IPS-15b (cell line): ENCODE measurements at regions not wholly inside any gene's neighbourhood (a gene's known extent, or its start where the extent isn't known, plus 50 kb on each side); places are given as distances from the start of the nearest gene placed in this dataset.

Experiments used
- H3K27me3 ChIP-seq: one replicate; pipeline ENCODE4 v1.6.1; 2013; ENCODE audit warnings: low read length; ENCODE audit not compliant: control insufficient read depth, insufficient read depth
- H3K36me3 ChIP-seq: one replicate; pipeline ENCODE4 v1.6.1; 2013; ENCODE audit warnings: low read length; ENCODE audit not compliant: control insufficient read depth, insufficient read depth
- H3K4me1 ChIP-seq: one replicate; pipeline ENCODE4 v1.6.1; 2013; ENCODE audit warnings: mild to moderate bottlenecking, low read length; ENCODE audit not compliant: control insufficient read depth, insufficient read depth
- H3K4me3 ChIP-seq: one replicate; pipeline ENCODE4 v1.5.1; 2013; ENCODE audit warnings: low read depth, low read length
- H3K9ac ChIP-seq: one replicate; pipeline ENCODE4 v1.6.1; 2013; ENCODE audit warnings: low read depth, mild to moderate bottlenecking, low read length
- H3K9me3 ChIP-seq: one replicate; pipeline ENCODE4 v1.6.1; 2013; ENCODE audit warnings: mild to moderate bottlenecking, low read length; ENCODE audit not compliant: control insufficient read depth, insufficient read depth

DNA sequence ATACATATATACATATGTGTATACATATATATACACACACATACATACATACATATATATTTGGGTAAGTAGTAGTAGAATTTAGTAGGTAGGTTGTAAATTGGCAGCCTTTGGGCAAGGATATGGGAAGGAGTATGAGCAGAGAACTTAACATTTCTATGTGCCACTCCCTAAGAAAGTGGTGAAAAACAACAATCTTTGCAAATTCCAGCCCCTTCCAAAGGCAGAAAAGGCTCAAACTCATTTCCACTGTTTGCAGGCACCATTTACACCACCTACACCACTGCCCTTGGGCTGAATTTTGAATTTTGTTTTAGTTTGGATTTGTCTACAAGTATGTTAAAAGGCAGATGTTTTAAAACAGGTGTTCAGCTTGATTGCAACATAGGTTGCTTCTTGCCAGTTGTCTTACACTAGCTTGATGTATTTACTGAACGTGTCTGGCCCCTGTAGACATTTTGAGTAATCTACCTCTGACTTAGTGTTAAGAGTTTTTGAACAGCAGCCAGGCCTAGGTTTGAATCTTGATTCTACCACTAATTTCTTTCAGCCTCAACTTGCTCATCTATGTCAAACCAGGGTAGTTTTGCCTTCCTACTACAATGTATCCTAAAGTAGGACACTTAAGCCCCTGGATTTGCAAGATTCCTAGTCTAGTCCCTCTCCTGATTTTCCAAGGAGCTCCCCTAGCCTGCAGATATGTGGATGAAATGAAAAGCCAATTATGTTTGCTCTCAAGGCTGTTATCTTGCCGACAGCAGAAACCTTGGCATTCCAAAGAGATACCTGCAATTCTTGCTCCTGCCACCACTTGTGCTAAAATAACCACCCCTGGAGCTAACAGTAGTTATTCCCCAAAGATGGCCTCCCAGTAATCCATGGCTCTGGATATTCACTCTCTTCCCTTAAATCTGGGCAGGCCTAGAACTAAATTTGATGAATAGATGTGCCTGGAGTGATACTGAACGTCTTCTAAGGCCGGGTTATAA lies 156.2 kb upstream of the SLC44A1 start:
- Histone ChIP-seq H3K9ac (no peak overlapping the region), H3K4me3 (no peak overlapping the region), H3K4me1 (no peaks in the 10 kb centered on the region), H3K9me3 (no peaks in the 10 kb centered on the region), H3K27me3 (no peaks in the 10 kb centered on the region), H3K36me3 (no peaks in the 10 kb centered on the region)

DNA sequence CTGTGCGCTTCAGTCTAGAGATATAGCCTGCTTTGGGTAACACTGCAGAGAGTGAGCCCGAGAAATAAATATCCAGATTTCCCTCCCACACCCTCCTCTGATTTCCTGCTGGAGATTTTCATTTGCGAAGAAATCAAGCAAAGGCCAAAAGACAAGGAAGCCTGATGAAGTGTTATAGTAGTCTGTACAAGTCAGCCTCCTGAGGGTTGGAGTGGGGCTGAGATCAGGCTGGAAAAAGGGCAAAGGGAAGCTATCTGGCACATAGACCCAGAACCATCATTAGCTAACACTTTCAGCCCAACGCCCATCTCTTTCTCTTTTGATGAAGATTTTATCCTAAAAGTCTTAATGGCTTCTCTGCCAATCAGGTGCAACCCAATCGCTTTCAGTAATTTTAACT lies 154.6 kb upstream of the SLC44A1 start:
- Histone ChIP-seq H3K9ac (no peak overlapping the region), H3K36me3 (no peaks in the 10 kb centered on the region), H3K27me3 (no peaks in the 10 kb centered on the region), H3K4me3 (no peak overlapping the region), H3K4me1 (peaks cover 3% of the 10 kb centered on the region), H3K9me3 (no peaks in the 10 kb centered on the region)

DNA sequence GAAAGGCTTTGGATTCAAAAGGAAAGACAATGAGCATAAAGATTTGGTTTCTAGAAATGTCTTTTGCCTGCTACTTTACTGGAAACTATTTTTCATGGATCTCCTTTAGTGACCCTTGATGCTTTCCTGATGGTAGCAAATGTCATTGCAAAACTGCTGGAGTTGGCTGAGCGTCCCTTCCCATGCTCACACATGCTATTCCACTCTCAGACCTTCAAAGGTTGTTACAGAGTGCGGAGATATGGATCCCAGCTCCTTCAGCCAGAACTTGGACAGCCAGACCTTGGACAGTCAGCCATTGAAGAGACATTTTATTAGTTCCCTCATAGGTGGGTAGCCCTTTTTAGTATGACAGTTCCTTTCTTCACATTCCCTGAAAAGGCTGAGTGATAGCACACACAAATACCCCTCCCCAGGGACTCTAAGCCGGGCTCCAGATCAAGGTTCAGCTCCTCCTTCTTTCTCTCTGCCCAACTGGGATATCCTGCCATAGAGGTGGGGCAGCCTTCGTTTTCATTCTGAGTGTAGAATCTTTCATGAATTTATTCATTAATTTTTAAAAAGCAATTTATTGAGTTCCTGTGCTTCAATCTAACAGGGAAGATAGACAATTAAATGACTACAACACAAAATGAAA lies 153.3 kb upstream of the SLC44A1 start:
- Histone ChIP-seq H3K4me3 (no peak overlapping the region), H3K36me3 (no peaks in the 10 kb centered on the region), H3K27me3 (no peaks in the 10 kb centered on the region), H3K4me1 (peaks cover 7% of the 10 kb centered on the region), H3K9me3 (no peaks in the 10 kb centered on the region), H3K9ac (no peak overlapping the region)

DNA sequence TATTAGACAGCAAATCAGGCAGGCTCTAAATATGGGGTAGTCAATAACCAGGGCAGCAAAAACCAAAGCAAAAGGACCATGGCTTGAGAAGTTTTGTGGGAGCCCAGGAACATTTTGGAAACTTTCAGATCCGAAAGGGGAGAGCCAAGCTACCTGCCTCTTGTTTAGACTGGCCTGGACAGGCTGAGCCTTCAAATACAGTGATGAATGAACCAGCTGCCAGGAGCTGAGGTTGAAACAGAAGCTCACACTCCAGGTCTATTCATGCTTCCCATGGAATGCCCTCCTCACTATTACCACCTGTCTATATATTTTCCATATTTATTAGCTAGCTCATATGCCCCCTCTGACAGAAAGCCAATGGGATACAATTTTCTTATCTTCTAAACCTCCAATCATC lies 150.8 kb upstream of the SLC44A1 start:
- Histone ChIP-seq H3K36me3 (no peaks in the 10 kb centered on the region), H3K4me1 (peaks cover 7% of the 10 kb centered on the region), H3K27me3 (no peaks in the 10 kb centered on the region), H3K4me3 (no peak overlapping the region), H3K9ac (no peak overlapping the region), H3K9me3 (no peaks in the 10 kb centered on the region)

DNA sequence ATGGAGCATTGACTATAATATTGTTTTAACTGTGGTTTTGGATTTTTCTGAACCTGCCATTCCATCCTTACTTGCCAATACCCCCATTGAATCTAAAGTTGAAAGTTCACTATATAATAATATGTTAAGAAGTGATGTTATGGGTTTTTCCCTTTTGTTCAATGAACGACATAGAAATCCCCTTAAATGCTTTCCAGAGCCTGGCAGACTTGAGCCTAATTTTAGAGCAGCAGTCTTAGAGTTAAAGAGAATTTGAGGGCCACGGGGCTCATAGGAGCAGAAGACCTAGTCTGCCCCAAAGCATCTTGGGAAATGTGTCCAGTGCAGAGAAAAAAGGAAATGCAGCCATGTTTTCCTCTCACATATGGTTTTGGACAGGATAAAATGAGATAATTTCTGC lies 146.1 kb upstream of the SLC44A1 start:
- Histone ChIP-seq H3K9me3 (no peaks in the 10 kb centered on the region), H3K27me3 (no peaks in the 10 kb centered on the region), H3K4me3 (no peak overlapping the region), H3K9ac (no peak overlapping the region), H3K4me1 (peaks cover 7% of the 10 kb centered on the region), H3K36me3 (no peaks in the 10 kb centered on the region)

DNA sequence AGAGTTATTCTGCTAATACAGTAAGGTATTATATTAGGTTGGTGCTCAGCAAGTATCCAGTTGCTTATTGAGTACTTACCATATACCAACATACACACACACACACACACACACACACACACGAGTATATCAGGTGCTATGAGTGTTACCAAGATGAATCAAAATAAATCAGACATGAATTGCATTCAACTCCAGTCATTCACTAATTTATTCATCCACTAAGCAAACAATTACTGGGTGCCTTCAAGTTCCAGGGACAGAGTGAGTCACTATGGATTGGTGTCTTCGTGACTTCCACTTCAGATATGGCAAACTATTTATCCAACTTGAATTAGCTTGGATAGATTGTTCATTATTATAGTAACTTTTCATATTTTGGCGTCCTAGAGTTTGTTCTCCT lies 140.7 kb upstream of the SLC44A1 start:
- Histone ChIP-seq H3K9me3 (no peaks in the 10 kb centered on the region), H3K36me3 (no peaks in the 10 kb centered on the region), H3K4me3 (no peak overlapping the region), H3K9ac (no peak overlapping the region), H3K4me1 (no peaks in the 10 kb centered on the region), H3K27me3 (no peaks in the 10 kb centered on the region)

DNA sequence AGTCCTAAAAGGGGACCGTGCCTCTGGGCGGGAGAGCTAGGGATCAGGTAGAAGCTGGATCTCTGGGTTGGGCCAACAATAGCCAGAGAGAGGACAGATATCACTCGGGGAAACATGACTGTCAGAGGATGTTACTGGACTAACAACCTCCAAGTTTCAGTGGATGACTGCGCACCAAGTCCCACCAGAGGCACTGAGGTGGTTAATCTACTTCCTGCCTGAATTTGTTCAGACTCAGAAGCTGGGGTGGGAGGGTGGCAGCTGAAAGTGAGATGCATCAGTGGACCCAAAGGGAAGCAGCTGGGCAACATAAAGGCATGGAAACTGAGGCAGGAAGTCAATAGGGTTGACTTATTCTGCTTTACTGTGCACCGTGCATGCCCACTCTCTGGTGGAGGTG lies 130.1 kb upstream of the SLC44A1 start:
- no peaks in the 10 kb centered on the region for H3K9me3 ChIP-seq
- peaks cover 2% of the 10 kb centered on the region for H3K27me3 ChIP-seq
- H3K9ac ChIP-seq: no peak overlapping the region
- H3K36me3 ChIP-seq: no peaks in the 10 kb centered on the region
- peaks cover 2% of the 10 kb centered on the region for H3K4me1 ChIP-seq
- no peak overlapping the region for H3K4me3 ChIP-seq

DNA sequence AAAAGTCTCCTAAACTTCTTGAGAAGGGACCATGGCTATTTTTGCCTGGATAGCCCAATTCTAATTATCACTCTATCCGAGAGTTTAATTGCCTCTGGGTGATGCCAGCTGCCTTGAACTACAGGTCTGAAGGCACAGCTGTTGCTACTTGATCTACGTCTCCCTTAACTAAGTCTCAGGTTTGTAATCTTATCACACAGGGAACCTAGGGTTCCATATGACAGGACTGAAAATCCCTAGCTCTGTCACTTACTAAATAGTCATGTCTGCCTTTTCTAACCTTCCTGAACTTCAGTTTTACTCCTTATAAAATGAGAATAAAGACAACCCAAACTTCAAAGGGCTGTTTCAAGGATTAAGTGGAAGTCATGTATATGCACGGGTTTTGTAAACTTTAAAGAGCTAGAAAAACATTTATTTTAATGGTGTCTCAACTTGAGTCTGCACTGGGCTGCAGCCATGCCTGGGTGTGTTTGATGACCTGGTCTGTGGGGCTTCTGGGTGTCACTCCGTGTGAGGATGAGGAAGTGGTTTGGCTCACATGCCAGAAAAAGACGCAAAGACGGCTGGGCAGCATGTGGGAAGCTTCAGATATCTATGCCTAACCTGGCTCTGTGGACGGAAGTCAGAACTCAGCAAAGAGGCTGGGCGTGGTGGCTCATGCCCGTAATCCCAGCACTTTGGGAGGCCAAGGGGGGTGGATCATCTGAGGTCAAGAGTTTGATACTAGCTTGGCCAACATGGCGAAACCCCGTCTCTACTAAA lies 129.3 kb upstream of the SLC44A1 start:
- no peaks in the 10 kb centered on the region for H3K9me3 ChIP-seq
- H3K36me3 ChIP-seq: no peaks in the 10 kb centered on the region
- no peak overlapping the region for H3K4me3 ChIP-seq
- no peak overlapping the region for H3K9ac ChIP-seq
- peaks cover 2% of the 10 kb centered on the region for H3K4me1 ChIP-seq
- peaks cover 2% of the 10 kb centered on the region for H3K27me3 ChIP-seq

DNA sequence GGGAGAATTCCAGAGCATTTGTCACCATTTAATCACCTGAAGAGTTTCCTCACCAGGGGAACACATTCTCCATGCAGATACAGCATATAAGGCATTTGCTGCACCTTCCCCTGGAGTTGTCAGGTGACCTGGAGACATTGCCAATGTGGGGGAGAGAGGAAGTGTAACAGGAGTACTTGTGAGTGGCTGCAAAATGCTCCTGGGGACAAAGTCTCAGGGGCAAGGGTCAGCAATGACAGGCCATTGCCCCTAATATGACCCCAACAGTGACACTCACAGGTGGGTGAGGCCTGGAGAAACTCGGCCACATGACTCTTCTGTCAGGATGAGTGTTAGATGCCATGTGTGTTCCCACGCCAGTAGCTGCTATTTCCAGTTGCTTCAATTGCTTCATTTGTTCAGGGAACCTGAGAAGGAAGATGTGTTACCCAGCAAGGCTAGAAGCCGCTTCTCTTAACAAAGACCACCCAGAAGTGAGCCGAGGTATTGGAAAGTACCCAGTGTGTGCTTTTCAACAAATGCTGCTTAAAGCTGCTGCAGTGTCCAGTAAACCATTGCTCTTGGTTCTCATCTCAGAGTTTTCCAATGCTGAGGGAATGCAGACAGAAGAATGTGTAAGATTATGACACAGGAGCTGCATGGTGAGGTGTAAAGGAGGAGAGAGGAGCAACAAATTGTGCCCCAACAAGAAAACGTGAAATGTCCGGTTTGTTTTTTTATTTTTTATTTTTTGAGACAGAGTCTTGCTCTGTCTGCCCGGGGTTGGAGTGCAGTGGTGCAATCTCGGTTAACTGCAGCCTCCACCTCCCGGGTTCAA lies 128.2 kb upstream of the SLC44A1 start:
- Histone ChIP-seq H3K27me3 (peaks cover 2% of the 10 kb centered on the region), H3K9me3 (no peaks in the 10 kb centered on the region), H3K4me1 (peaks cover 2% of the 10 kb centered on the region), H3K36me3 (no peaks in the 10 kb centered on the region), H3K9ac (no peak overlapping the region), H3K4me3 (no peak overlapping the region)

DNA sequence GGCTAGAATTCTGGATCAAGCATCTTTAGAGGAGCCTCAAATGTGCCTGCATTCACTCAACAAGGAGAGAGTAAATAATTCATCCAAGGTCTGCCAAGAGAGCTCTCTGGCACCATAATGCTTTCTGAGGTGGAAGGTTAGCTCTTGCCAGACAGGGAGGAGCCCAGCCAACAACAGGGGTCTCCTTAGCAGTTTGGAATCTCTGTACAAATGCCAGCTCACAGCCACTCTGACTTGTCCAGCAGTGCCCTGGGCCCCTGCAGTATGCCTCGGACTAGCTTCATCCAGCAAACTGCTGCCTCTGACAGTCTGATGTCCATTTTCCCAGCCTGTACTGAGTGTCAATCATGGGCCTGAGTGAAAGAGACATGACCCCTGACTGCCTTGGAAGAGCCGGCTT lies 127.2 kb upstream of the SLC44A1 start:
- Histone ChIP-seq H3K9me3 (no peaks in the 10 kb centered on the region), H3K27me3 (peaks cover 2% of the 10 kb centered on the region), H3K9ac (no peak overlapping the region), H3K4me3 (no peak overlapping the region), H3K4me1 (peaks cover 2% of the 10 kb centered on the region), H3K36me3 (no peaks in the 10 kb centered on the region)

DNA sequence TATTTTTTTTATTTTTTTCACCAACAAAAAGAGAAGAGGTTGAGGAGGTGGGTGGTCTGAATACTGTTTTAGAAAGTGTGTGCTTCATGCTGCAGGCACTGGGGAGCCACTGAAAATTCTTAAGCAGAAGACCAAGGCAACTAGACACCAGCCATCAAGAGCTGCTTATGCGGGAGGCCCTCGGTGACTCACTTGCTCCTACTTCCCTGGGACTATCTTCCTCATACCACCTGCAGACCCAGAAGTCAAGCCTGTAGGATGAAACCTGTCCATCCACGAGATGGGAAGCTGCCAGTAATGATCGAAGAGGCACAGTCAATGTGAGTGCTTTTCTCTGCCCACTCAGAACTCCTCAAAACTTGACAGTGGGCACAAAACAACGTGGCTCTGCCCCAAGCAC lies 125.8 kb upstream of the SLC44A1 start:
- Histone ChIP-seq H3K27me3 (peaks cover 2% of the 10 kb centered on the region), H3K9me3 (no peaks in the 10 kb centered on the region), H3K9ac (no peak overlapping the region), H3K4me3 (no peak overlapping the region), H3K4me1 (peaks cover 2% of the 10 kb centered on the region), H3K36me3 (no peaks in the 10 kb centered on the region)
